Calu3 (cell line): ENCODE measurements at regions not wholly inside any gene's neighbourhood (a gene's known extent, or its start where the extent isn't known, plus 50 kb on each side); places are given as distances from the start of the nearest gene placed in this dataset.

Source experiments
- BruUV-seq: library from RNA; stranded (reverse); fragments of 400-500 nt; replicated peaks from 2 replicates; lab custom pipeline; 2021; lab: Mats Ljungman, UMichigan
- CTCF ChIA-PET: fragments of 300-600 bp; sonication (Branson Sonifier 250); formaldehyde crosslinking; loops from one replicate; lab custom pipeline; 2022; ENCODE audit warnings: antibody characterized with exemption; lab: Charles Lee
- DNase-seq: peaks from one replicate; pipeline ENCODE4 v3.0.0; 2022
- H3K27ac Mint-ChIP-seq: one replicate; pipeline ENCODE4 v1.8.0; 2022; ENCODE audit warnings: mixed read lengths; ENCODE audit not compliant: unreplicated experiment
- H3K27me3 Mint-ChIP-seq: one replicate; pipeline ENCODE4 v1.8.0; 2022; ENCODE audit warnings: mixed read lengths; ENCODE audit not compliant: unreplicated experiment
- H3K36me3 Mint-ChIP-seq: one replicate; pipeline ENCODE4 v1.8.0; 2022; ENCODE audit warnings: mild to moderate bottlenecking, moderate library complexity, mixed read lengths; ENCODE audit not compliant: insufficient read depth, unreplicated experiment
- H3K4me1 Mint-ChIP-seq: one replicate; pipeline ENCODE4 v1.8.0; 2022; ENCODE audit warnings: mild to moderate bottlenecking, low read depth, mixed read lengths; ENCODE audit not compliant: unreplicated experiment
- H3K4me3 Mint-ChIP-seq: one replicate; pipeline ENCODE4 v1.8.0; 2022; ENCODE audit warnings: mild to moderate bottlenecking, low read depth, moderate library complexity, mixed read lengths; ENCODE audit not compliant: unreplicated experiment
- H3K9me3 Mint-ChIP-seq: one replicate; pipeline ENCODE4 v1.8.0; 2022; ENCODE audit warnings: low read depth, mixed read lengths; ENCODE audit not compliant: unreplicated experiment
- intact Hi-C: fragments of 100-400 bp; cut with micrococcal nuclease; formaldehyde crosslinking; loops from one replicate; pipeline ENCODE4 v1.10.0; 2022; ENCODE audit not compliant: unreplicated experiment
- TF ChIP-seq, protein P1 (sequence below): fragments of 200-600 bp; IDR thresholded peaks from one replicate; pipeline ENCODE4 v1.8.0; 2022; ENCODE audit warnings: antibody characterized with exemption; ENCODE audit not compliant: unreplicated experiment

DNA sequence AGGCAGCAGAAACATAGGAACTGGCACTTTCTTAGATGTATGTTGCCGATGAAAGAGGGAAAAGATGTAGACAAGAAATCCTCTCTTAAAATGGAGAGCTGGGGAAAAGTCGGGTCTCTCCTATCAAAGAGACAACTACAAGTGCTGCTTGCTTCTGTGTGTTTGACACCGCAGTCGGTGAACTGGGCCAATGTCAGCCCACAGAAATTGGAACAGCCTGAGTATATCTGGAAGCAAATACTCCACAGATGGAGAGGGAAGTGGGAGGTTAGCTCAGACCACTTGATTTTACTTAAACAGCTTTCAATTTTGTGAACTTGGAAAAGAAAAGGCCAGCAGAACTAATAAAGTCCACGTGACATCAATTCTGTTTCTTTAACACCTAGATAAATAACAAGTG, 230.9 kb upstream of the FAT1 start:
- no TSS peak for BruUV-seq
- CTCF ChIA-PET: no interaction called here
- TF ChIP-seq, protein P1, sequence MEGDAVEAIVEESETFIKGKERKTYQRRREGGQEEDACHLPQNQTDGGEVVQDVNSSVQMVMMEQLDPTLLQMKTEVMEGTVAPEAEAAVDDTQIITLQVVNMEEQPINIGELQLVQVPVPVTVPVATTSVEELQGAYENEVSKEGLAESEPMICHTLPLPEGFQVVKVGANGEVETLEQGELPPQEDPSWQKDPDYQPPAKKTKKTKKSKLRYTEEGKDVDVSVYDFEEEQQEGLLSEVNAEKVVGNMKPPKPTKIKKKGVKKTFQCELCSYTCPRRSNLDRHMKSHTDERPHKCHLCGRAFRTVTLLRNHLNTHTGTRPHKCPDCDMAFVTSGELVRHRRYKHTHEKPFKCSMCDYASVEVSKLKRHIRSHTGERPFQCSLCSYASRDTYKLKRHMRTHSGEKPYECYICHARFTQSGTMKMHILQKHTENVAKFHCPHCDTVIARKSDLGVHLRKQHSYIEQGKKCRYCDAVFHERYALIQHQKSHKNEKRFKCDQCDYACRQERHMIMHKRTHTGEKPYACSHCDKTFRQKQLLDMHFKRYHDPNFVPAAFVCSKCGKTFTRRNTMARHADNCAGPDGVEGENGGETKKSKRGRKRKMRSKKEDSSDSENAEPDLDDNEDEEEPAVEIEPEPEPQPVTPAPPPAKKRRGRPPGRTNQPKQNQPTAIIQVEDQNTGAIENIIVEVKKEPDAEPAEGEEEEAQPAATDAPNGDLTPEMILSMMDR: no peak
- Mint-ChIP-seq H3K27ac (no peak overlapping the region), H3K4me3 (no peak overlapping the region), H3K36me3 (no peaks in the 10 kb centered on the region), H3K9me3 (no peaks in the 10 kb centered on the region), H3K4me1 (no peaks in the 10 kb centered on the region), H3K27me3 (no peaks in the 10 kb centered on the region)
- intact Hi-C loops: no loop called here
- no peak for DNase-seq

DNA sequence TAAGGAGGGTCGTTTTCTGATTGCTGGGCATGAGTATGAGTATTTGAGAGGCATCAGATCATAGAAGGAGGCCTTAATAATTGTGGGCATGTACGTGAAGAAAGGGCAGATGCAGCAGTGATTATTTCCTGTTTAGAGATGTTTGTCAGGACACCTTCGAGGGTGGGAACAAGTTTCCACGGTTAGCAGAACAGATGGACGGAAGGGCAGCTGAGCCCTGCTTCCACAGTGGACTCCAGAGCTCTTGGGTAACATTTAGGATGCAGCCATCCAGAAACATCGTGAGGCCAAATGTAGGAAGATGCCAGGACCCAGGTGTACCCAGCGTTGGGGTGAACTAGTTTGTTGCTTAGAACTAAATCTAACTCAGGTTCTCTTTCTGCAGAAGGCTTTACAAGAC, 231.3 kb upstream of the FAT1 start:
- DNase-seq: no peak
- CTCF ChIA-PET: no interaction called here
- H3K27me3 Mint-ChIP-seq: no peaks in the 10 kb centered on the region
- no peaks in the 10 kb centered on the region for H3K36me3 Mint-ChIP-seq
- H3K27ac Mint-ChIP-seq: no peak overlapping the region
- no peaks in the 10 kb centered on the region for H3K9me3 Mint-ChIP-seq
- TF ChIP-seq, protein P1: no peak
- no peaks in the 10 kb centered on the region for H3K4me1 Mint-ChIP-seq
- H3K4me3 Mint-ChIP-seq: no peak overlapping the region
- no TSS peak for BruUV-seq
- intact Hi-C loops: no loop called here

DNA sequence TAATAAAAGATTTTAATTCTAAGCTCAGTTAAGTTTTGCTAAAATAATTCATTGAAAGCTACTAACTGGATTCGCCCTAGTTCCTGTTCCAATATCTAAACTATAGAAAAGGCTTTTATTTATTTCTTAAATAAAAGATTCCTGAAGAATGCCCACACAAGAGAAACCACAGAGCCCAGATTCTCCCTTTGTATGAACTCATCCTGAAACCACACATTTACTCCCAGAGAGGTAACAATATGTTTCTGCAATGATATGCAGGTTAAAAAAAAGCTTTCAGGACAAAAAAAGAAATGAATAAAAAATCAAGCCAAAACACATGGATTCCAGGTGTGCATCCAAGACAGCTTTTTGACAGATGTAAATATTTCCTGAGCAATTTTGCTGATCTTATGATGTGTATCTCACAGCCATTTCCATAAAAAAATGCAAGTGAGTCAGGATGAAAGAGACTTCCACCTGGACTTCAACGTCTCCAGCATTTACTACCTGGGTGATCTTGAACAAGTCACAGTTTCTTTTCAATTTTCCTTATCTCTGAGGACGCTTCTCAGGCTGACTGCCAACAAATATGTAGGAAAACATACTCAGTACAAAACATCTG, 234.4 kb upstream of the FAT1 start:
- H3K27me3 Mint-ChIP-seq: no peaks in the 10 kb centered on the region
- BruUV-seq: no TSS peak

DNA sequence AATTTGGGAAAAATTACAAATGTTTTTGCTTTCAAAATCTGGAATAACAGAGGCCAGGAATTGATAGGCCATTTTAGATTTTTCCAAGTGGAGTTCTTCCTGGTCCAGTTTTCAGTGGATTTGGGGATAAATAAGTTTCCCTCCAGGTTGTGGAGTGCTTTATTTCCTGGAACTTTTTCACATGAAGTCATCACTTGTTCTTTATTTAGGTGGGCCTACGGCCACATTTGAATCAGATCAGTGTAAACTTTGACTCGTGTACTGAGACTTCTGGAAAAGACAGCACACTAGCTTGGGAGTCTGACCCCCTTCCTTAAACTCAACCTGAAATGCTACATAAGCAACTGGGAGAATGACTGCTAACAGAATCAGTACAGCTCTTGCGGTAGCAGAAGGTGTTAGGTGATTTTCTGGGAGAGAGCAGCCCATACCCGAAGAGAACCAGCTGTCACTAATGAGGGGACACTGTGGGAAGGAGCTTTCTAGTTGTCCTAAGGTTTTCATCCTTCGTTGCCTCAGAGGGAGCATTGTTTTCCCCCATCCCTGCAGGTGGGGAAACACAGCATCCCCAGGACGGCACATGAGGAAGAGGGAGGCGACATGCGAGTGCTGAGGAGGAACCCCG, 235.2 kb upstream of the FAT1 start:
- no peaks in the 10 kb centered on the region for H3K27me3 Mint-ChIP-seq
- CTCF ChIA-PET: no interaction called here
- no peak overlapping the region for H3K4me3 Mint-ChIP-seq

More for the DNA sequence above, 234.4 kb upstream of the FAT1 start:
- CTCF ChIA-PET: no interaction called here
- no peaks in the 10 kb centered on the region for H3K36me3 Mint-ChIP-seq
- TF ChIP-seq, protein P1: no peak
- intact Hi-C loops: no loop called here
- no peaks in the 10 kb centered on the region for H3K9me3 Mint-ChIP-seq
- H3K4me1 Mint-ChIP-seq: no peaks in the 10 kb centered on the region
- no peak overlapping the region for H3K27ac Mint-ChIP-seq
- DNase-seq: no peak
- no peak overlapping the region for H3K4me3 Mint-ChIP-seq

More for the DNA sequence above, 235.2 kb upstream of the FAT1 start:
- BruUV-seq: no TSS peak
- intact Hi-C loops: no loop called here
- no peak for DNase-seq
- TF ChIP-seq, protein P1: no peak
- no peaks in the 10 kb centered on the region for H3K36me3 Mint-ChIP-seq
- no peak overlapping the region for H3K27ac Mint-ChIP-seq
- H3K9me3 Mint-ChIP-seq: no peaks in the 10 kb centered on the region
- no peaks in the 10 kb centered on the region for H3K4me1 Mint-ChIP-seq
